Mammary epithelial cell (primary cell): ENCODE measurements at regions not wholly inside any gene's neighbourhood (a gene's known extent, or its start where the extent isn't known, plus 50 kb on each side); places are given as distances from the start of the nearest gene placed in this dataset.

Experiments
- EZH2 ChIP-seq: IDR thresholded peaks from 2 replicates; pipeline ENCODE4 v1.6.1; 2012; ENCODE audit warnings: low read length, inconsistent platforms, borderline replicate concordance
- TF ChIP-seq, protein P1 (sequence below), 2 donors: IDR thresholded peaks in 1 of 2; conservative IDR thresholded peaks in 1 of 2; 2 replicates each; pipeline ENCODE4 v1.5.1; 2011 to 2012; ENCODE audit warnings: inconsistent platforms in 2 of 2, low read length in 2 of 2, mild to moderate bottlenecking in 2 of 2, control low read depth in 1 of 2, low read depth in 1 of 2; ENCODE audit not compliant: insufficient read depth in 1 of 2; ENCODE audit errors: extremely low read depth in 1 of 2

DNA sequence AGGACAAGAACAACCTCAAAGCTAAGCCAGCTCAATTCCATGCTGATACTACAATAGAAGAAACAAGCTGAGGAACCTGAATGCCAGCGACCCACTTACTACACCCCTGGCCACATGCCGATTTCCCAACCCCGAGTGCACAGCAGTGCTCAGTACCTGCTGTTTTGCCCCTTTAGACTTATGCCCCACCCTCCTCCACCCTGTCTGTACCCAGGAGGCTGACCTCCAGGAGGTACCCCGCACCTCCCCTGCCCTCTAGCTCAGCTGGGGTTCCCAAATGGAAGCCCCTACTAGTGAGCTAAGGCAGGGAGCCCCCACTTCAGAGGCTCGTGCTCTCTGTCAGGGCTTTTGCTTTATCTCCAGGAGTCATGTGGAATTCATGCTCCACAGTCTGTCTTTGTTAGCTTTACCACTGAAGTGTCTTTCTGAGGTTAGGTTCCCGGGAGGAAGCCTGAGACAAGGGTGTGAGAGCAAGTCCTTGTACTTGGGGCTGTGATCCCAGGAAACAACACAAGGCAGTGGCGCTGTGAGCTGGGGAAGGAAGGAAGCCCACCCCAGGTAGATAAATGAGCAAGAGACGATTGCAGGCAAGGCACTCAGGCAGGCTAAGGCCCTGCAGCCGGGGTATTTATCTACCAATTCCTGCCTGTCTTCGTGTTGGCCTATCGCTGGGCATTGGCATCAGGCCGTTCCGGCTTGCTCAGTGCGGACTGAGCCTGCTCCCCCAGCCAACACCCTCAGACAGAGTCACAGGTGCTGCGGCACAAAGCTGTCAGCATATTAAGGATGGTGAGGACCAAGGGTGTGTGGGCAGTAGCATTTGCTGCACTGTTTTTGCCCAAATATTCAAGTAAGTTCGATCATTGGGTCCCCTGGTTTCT is 220.5 kb downstream of the CYP26B1 start:
- TF ChIP-seq, protein P1, sequence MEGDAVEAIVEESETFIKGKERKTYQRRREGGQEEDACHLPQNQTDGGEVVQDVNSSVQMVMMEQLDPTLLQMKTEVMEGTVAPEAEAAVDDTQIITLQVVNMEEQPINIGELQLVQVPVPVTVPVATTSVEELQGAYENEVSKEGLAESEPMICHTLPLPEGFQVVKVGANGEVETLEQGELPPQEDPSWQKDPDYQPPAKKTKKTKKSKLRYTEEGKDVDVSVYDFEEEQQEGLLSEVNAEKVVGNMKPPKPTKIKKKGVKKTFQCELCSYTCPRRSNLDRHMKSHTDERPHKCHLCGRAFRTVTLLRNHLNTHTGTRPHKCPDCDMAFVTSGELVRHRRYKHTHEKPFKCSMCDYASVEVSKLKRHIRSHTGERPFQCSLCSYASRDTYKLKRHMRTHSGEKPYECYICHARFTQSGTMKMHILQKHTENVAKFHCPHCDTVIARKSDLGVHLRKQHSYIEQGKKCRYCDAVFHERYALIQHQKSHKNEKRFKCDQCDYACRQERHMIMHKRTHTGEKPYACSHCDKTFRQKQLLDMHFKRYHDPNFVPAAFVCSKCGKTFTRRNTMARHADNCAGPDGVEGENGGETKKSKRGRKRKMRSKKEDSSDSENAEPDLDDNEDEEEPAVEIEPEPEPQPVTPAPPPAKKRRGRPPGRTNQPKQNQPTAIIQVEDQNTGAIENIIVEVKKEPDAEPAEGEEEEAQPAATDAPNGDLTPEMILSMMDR (conservative IDR thresholded peaks at IDR 0.05 in 1 of 2, IDR thresholded peaks at IDR 0.05 in 1 of 2; ENCODE audit: extremely low read depth in 1 of 2, insufficient read depth in 1 of 2, low read depth in 1 of 2, low read length in 2 of 2), result no peak
- TF ChIP-seq EZH2, result no peak
